HepG2 (cell line): ENCODE measurements at regions not wholly inside any gene's neighbourhood (a gene's known extent, or its start where the extent isn't known, plus 50 kb on each side); places are given as distances from the start of the nearest gene placed in this dataset.

Experiments
- ATAC-seq: fragments of 200-7000 bp; cut with Tn5 transposase; 3 replicates; pipeline ENCODE4 v1.9.1; 2020; ENCODE audit warnings: mild to moderate bottlenecking, moderate library complexity
- BruUV-seq: library from RNA; stranded (reverse); fragments of 400-500 nt; replicated peaks from 2 replicates; lab custom pipeline; 2021; lab: Mats Ljungman, UMichigan
- CTCF ChIA-PET: fragments of 300-600 bp; formaldehyde crosslinking; extraction: SDS; loops from one replicate; lab custom pipeline; 2021; ENCODE audit warnings: low total read pairs, inconsistent platforms, low intra/inter-chr PET ratio; lab: Yijun Ruan, JAX
- POLR2A ChIA-PET: fragments of 350-600 bp; sonication (Branson Sonifier 250); formaldehyde crosslinking; loops from one replicate; lab custom pipeline; 2020; ENCODE audit warnings: antibody characterized with exemption, inconsistent platforms; lab: Yijun Ruan, JAX
- DNase-seq: peaks from one replicate; pipeline ENCODE4 v3.0.0-alpha.2; 2015; ENCODE audit warnings: low spot score
- FAIRE-seq: peaks from 3 replicates; lab custom pipeline; 2011; peaks lifted over from hg19 to GRCh38; lab: Jason Lieb, UNC
- H2AFZ ChIP-seq: one replicate; pipeline ENCODE4 v1.6.1; 2011; ENCODE audit warnings: low read length, inconsistent platforms
- H3K27ac ChIP-seq: fragments of 300-600 bp; 3 replicates; pipeline ENCODE4 v1.8.0; 2011; ENCODE audit warnings: mixed run types, mild to moderate bottlenecking, mixed read lengths, low read length, inconsistent platforms; ENCODE audit not compliant: insufficient read depth; ENCODE audit errors: extremely low read length
- H3K27me3 ChIP-seq, 2 experiments: fragments of 200-600 bp in 1 of 2; 2 replicates in 1 of 2; 3 replicates in 1 of 2; pipeline versions ENCODE4 v1.6.0 to v1.8.0; 2011; ENCODE audit warnings: low read length in 2 of 2, mild to moderate bottlenecking in 2 of 2, moderate library complexity in 2 of 2, inconsistent platforms in 1 of 2; ENCODE audit not compliant: insufficient read depth in 2 of 2, control insufficient read depth in 1 of 2
- H3K36me3 ChIP-seq, 2 experiments: fragments of 200-600 bp in 1 of 2; replicated peaks in 1 of 2; 2 replicates in 1 of 2; 3 replicates in 1 of 2; pipeline versions ENCODE4 v1.5.1 to v1.8.0; 2011; ENCODE audit warnings: low read length in 2 of 2, inconsistent platforms in 1 of 2; ENCODE audit not compliant: insufficient read depth in 2 of 2, control insufficient read depth in 1 of 2
- H3K4me1 ChIP-seq: 2 replicates; pipeline ENCODE4 v1.5.1; 2012; ENCODE audit warnings: low read length, inconsistent platforms; ENCODE audit not compliant: insufficient read depth
- H3K4me2 ChIP-seq: 2 replicates; pipeline ENCODE4 v1.6.0; 2011; ENCODE audit warnings: low read depth, low read length, inconsistent platforms
- H3K4me3 ChIP-seq, 3 experiments: fragments of 200-600 bp in 1 of 3; sonication (generic), shearing (Covaris generic) in 1 of 3; replicated peaks in 1 of 3; 2 replicates each; pipeline ENCODE4 v1.5.1; 2011 to 2016; ENCODE audit warnings: low read length in 3 of 3, inconsistent platforms in 2 of 3, low read depth in 2 of 3, mild to moderate bottlenecking in 2 of 3, control low read depth in 1 of 3, mixed read lengths in 1 of 3; ENCODE audit not compliant: insufficient read depth in 1 of 3
- H3K79me2 ChIP-seq: one replicate; pipeline ENCODE4 v1.6.1; 2011; ENCODE audit warnings: low read length, inconsistent platforms; ENCODE audit not compliant: insufficient read depth
- H3K9ac ChIP-seq: 2 replicates; pipeline ENCODE4 v1.6.0; 2011; ENCODE audit warnings: mild to moderate bottlenecking, low read depth, low read length, inconsistent platforms; ENCODE audit not compliant: insufficient read depth
- H3K9me3 ChIP-seq: 2 replicates; pipeline ENCODE4 v1.5.1; 2012; ENCODE audit warnings: mild to moderate bottlenecking, low read length
- H4K20me1 ChIP-seq: 2 replicates; pipeline ENCODE4 v1.6.0; 2011; ENCODE audit warnings: inconsistent platforms, mild to moderate bottlenecking, low read length, moderate library complexity; ENCODE audit not compliant: insufficient read depth
- AHR ChIP-seq: IDR thresholded peaks from 2 replicates; pipeline ENCODE4 v1.6.1; 2018; ENCODE audit warnings: missing genetic modification reagents, missing compliant biosample characterization
- HOXD1 ChIP-seq: sonication (generic); formaldehyde crosslinking; IDR thresholded peaks from 2 replicates; pipeline ENCODE4 v1.5.0; 2020; ENCODE audit warnings: missing genetic modification reagents
- IKZF4 ChIP-seq: sonication (generic); formaldehyde crosslinking; IDR thresholded peaks from 2 replicates; pipeline ENCODE4 v1.5.1; 2020; ENCODE audit warnings: borderline replicate concordance, mild to moderate bottlenecking, low read depth, missing genetic modification reagents; ENCODE audit errors: not compliant biosample characterization
- JDP2 ChIP-seq: sonication (generic); formaldehyde crosslinking; IDR thresholded peaks from 2 replicates; pipeline ENCODE4 v1.8.1; 2022; ENCODE audit warnings: missing genetic modification reagents, borderline replicate concordance
- JUN ChIP-seq: sonication (generic); formaldehyde crosslinking; IDR thresholded peaks from 2 replicates; pipeline ENCODE4 v1.4.0; 2020; ENCODE audit warnings: mild to moderate bottlenecking, missing genetic modification reagents
- KDM4B ChIP-seq: sonication (generic); formaldehyde crosslinking; IDR thresholded peaks from 2 replicates; pipeline ENCODE4 v1.4.0; 2020; ENCODE audit warnings: missing genetic modification reagents
- MAF1 ChIP-seq: sonication (generic); formaldehyde crosslinking; IDR thresholded peaks from 2 replicates; pipeline ENCODE4 v1.5.0; 2020; ENCODE audit warnings: missing genetic modification reagents, borderline replicate concordance
- MIXL1 ChIP-seq: IDR thresholded peaks from 2 replicates; pipeline ENCODE4 v1.6.1; 2016
- PITX1 ChIP-seq: sonication (generic); formaldehyde crosslinking; IDR thresholded peaks from 2 replicates; pipeline ENCODE4 v1.5.1; 2020; ENCODE audit warnings: mild to moderate bottlenecking, missing genetic modification reagents
- PPARG ChIP-seq: conservative IDR thresholded peaks from 2 replicates; pipeline ENCODE4 v1.6.1; 2016; ENCODE audit warnings: missing biosample characterization, missing genetic modification reagents
- ZBTB34 ChIP-seq: sonication (generic); formaldehyde crosslinking; IDR thresholded peaks from 2 replicates; pipeline ENCODE4 v1.8.0; 2022; ENCODE audit warnings: mild to moderate bottlenecking, missing genetic modification reagents
- ZFP36L2 ChIP-seq: sonication (generic); formaldehyde crosslinking; IDR thresholded peaks from 2 replicates; pipeline ENCODE4 v1.4.0; 2020; ENCODE audit warnings: missing genetic modification reagents
- ZNF326 ChIP-seq: sonication (generic); formaldehyde crosslinking; IDR thresholded peaks from 2 replicates; pipeline ENCODE4 v1.4.0; 2020; ENCODE audit warnings: missing genetic modification reagents, borderline replicate concordance
- ZNF614 ChIP-seq: IDR thresholded peaks from 2 replicates; pipeline ENCODE4 v1.6.1; 2018; ENCODE audit warnings: missing biosample characterization, missing genetic modification reagents, inconsistent platforms, borderline replicate concordance
- ZNF660 ChIP-seq: sonication (generic); formaldehyde crosslinking; IDR thresholded peaks from 2 replicates; pipeline ENCODE4 v1.5.1; 2020; ENCODE audit warnings: mild to moderate bottlenecking, low read depth, missing genetic modification reagents, borderline replicate concordance
- ZZZ3 ChIP-seq: sonication (generic); formaldehyde crosslinking; IDR thresholded peaks from 2 replicates; pipeline ENCODE4 v1.4.0; 2020; ENCODE audit warnings: missing genetic modification reagents, mild to moderate bottlenecking, borderline replicate concordance
- WGBS: methylation state at CpG from one replicate; pipeline ENCODE4 v1.1.6; 2017; ENCODE audit warnings: low lambda C conversion rate; 5-methylcytosine and 5-hydroxymethylcytosine counted together
- in situ Hi-C: cut with HindIII; loops from 2 replicates; pipeline ENCODE4 v1.10.0; 2017; ENCODE audit warnings: low pct_unique_long_range_greater_than_20kb; ENCODE audit not compliant: extremely low pct_ligation_motif_present
- intact Hi-C: fragments of 100-400 bp; cut with micrococcal nuclease; formaldehyde crosslinking; loops from one replicate; pipeline ENCODE4 v1.10.0; 2022; ENCODE audit not compliant: unreplicated experiment
- TF ChIP-seq, protein P1 (sequence below): sonication (generic); formaldehyde crosslinking; IDR thresholded peaks from 2 replicates; pipeline ENCODE4 v1.4.0; 2020; ENCODE audit warnings: missing genetic modification reagents, borderline replicate concordance
- TF ChIP-seq, protein P2 (sequence below): sonication (generic); formaldehyde crosslinking; IDR thresholded peaks from 2 replicates; pipeline ENCODE4 v1.4.0; 2020; ENCODE audit warnings: missing genetic modification reagents

DNA sequence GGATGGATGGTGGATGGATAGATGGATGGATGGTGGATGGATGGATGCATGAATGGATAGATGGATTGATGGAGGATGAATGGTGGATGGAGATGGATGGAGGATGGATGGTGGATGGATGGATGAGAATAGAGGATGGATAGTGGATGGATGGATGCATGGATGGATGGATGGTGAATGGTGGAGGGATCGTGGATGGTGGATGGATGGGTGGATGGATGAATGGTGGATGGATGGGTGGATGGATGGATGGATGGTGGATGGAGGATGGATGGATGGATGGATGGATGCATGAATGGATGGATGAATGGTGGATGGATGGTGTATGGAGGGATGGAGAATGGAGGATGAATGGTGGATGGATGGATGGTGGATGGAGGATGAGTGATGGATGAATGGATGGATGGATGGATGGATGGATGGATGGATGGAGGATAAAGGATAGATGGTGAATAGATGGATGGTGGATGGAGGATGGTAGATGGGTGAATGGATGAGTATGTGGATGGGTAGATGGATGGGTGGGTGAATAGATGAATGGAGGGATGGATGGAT, 76.3 kb downstream of the PDGFA start:
- FAIRE-seq (no peak), DNase-seq (no peak), ATAC-seq (no peak)
- H3K79me2 ChIP-seq = no peaks in the 10 kb centered on the region
- H3K4me3 ChIP-seq = no peak overlapping the region
- ChIA-PET POLR2A (no interaction called here), CTCF (no interaction called here)
- no peak overlapping the region for H3K4me2 ChIP-seq
- H3K36me3 ChIP-seq = no peaks in the 10 kb centered on the region
- no TSS peak for BruUV-seq
- no peak overlapping the region for H2AFZ ChIP-seq
- no peak overlapping the region for H3K9ac ChIP-seq
- H4K20me1 ChIP-seq = no peaks in the 10 kb centered on the region
- H3K9me3 ChIP-seq = no peaks in the 10 kb centered on the region
- H3K4me1 ChIP-seq = peaks cover 11% of the 10 kb centered on the region; the same call in 1 of the 2 replicates
- H3K27me3 ChIP-seq = peaks cover 6 to 35% of the 10 kb centered on the region in 2 experiments; a peak in 3 of 5 replicates
- in situ Hi-C loops (no loop called here), intact Hi-C loops (no loop called here)
- no peak overlapping the region for H3K27ac ChIP-seq
- WGBS = 0% methylated on average over 1 of the region's 1 CpG
- TF ChIP-seq JDP2 (CRISPR knock-in tag) = no peak
- TF ChIP-seq KDM4B = no peak
- TF ChIP-seq, protein P1, sequence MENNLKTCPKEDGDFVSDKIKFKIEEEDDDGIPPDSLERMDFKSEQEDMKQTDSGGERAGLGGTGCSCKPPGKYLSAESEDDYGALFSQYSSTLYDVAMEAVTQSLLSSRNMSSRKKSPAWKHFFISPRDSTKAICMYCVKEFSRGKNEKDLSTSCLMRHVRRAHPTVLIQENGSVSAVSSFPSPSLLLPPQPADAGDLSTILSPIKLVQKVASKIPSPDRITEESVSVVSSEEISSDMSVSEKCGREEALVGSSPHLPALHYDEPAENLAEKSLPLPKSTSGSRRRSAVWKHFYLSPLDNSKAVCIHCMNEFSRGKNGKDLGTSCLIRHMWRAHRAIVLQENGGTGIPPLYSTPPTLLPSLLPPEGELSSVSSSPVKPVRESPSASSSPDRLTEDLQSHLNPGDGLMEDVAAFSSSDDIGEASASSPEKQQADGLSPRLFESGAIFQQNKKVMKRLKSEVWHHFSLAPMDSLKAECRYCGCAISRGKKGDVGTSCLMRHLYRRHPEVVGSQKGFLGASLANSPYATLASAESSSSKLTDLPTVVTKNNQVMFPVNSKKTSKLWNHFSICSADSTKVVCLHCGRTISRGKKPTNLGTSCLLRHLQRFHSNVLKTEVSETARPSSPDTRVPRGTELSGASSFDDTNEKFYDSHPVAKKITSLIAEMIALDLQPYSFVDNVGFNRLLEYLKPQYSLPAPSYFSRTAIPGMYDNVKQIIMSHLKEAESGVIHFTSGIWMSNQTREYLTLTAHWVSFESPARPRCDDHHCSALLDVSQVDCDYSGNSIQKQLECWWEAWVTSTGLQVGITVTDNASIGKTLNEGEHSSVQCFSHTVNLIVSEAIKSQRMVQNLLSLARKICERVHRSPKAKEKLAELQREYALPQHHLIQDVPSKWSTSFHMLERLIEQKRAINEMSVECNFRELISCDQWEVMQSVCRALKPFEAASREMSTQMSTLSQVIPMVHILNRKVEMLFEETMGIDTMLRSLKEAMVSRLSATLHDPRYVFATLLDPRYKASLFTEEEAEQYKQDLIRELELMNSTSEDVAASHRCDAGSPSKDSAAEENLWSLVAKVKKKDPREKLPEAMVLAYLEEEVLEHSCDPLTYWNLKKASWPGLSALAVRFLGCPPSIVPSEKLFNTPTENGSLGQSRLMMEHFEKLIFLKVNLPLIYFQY (CRISPR knock-in tag) = no peak
- no peak for TF ChIP-seq HOXD1
- no peak for TF ChIP-seq PPARG
- TF ChIP-seq MIXL1 (CRISPR knock-in tag) = no peak
- no peak for TF ChIP-seq ZFP36L2 (CRISPR knock-in tag)
- TF ChIP-seq ZBTB34 (CRISPR knock-in tag) = no peak
- TF ChIP-seq ZNF326 (CRISPR knock-in tag) = no peak
- no peak for TF ChIP-seq PITX1 (CRISPR knock-in tag)
- no peak for TF ChIP-seq ZZZ3
- no peak for TF ChIP-seq AHR (CRISPR knock-in tag)
- TF ChIP-seq IKZF4 (CRISPR knock-in tag) = no peak
- no peak for TF ChIP-seq MAF1
- no peak for TF ChIP-seq JUN (CRISPR knock-in tag)
- TF ChIP-seq, protein P2, sequence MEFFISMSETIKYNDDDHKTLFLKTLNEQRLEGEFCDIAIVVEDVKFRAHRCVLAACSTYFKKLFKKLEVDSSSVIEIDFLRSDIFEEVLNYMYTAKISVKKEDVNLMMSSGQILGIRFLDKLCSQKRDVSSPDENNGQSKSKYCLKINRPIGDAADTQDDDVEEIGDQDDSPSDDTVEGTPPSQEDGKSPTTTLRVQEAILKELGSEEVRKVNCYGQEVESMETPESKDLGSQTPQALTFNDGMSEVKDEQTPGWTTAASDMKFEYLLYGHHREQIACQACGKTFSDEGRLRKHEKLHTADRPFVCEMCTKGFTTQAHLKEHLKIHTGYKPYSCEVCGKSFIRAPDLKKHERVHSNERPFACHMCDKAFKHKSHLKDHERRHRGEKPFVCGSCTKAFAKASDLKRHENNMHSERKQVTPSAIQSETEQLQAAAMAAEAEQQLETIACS (CRISPR knock-in tag) = no peak
- TF ChIP-seq ZNF614 (CRISPR knock-in tag) = no peak
- no peak for TF ChIP-seq ZNF660
